Tibial nerve (tissue), 3 donors: ENCODE measurements at regions not wholly inside any gene's neighbourhood (a gene's known extent, or its start where the extent isn't known, plus 50 kb on each side); places are given as distances from the start of the nearest gene placed in this dataset.

Experiments used
- CTCF ChIP-seq, 5 experiments: fragments of 200-600 bp in 3 of 5; fragments of 450-650 bp in 2 of 5; sonication (generic) in 3 of 5; IDR thresholded peaks; one replicate each; pipeline ENCODE4 v1.5.1; 2016 to 2019; ENCODE audit warnings: antibody characterized with exemption in 5 of 5, mild to moderate bottlenecking in 3 of 5, moderate library complexity in 2 of 5
- POLR2A ChIP-seq, 2 donors: fragments of 450-650 bp; IDR thresholded peaks; one replicate each; pipeline ENCODE4 v1.6.1; 2017; ENCODE audit warnings: antibody characterized with exemption in 2 of 2, mild to moderate bottlenecking in 2 of 2, moderate library complexity in 2 of 2

- TF ChIP-seq CTCF (IDR thresholded peaks at IDR 0.05) = no peak
- no peak for TF ChIP-seq POLR2A (IDR thresholded peaks at IDR 0.05)
Observed at GRCh38 chr2:203804070-203804469, 63.5 kb upstream of the CTLA4 start.
